ENCODE measurements at regions not wholly inside any gene's neighbourhood (a gene's known extent, or its start where the extent isn't known, plus 50 kb on each side); places are given as distances from the start of the nearest gene placed in this dataset.

GRCh38 chr3:154780263-154780662, 299.9 kb upstream of the MME start:
- ChIA-PET CTCF (no interaction called here), POLR2A (no interaction called here)
- no peaks in the 10 kb centered on the region for H3K36me3 Mint-ChIP-seq
- H3K27ac Mint-ChIP-seq, result no peak overlapping the region
- no peak for DNase-seq (ENCODE audit: low spot score)
- H3K4me1 Mint-ChIP-seq, result peaks cover 17% of the 10 kb centered on the region
- H3K27me3 Mint-ChIP-seq (ENCODE audit: low read depth), result no peaks in the 10 kb centered on the region
- H3K9me3 Mint-ChIP-seq, result no peaks in the 10 kb centered on the region
- no peak overlapping the region for H3K4me3 Mint-ChIP-seq
- 0 out of 2 replicates have a peak, but pooled peaks have one; percentile 38 for ATAC-seq
- no peak for TF ChIP-seq ZNF263 (CRISPR knock-in tag; IDR thresholded peaks at IDR 0.05; ENCODE audit: low read depth)
- no peak for TF ChIP-seq NR1H2 (CRISPR knock-in tag; IDR thresholded peaks at IDR 0.05)

GRCh38 chr3:154779571-154779970, 300.5 kb upstream of the MME start:
- Mint-ChIP-seq H3K9me3 (no peaks in the 10 kb centered on the region), H3K36me3 (no peaks in the 10 kb centered on the region), H3K27me3 (ENCODE audit: low read depth) (no peaks in the 10 kb centered on the region), H3K4me1 (peaks cover 17% of the 10 kb centered on the region), H3K27ac (no peak overlapping the region), H3K4me3 (no peak overlapping the region)
- ChIA-PET CTCF (interaction anchor here (0.6 kb wide), 1 partner anchor 234 kb away, joined by 3 read pairs; no protein-coding TSS in a partner anchor), POLR2A (no interaction called here)
- no peak for DNase-seq (ENCODE audit: low spot score)
- no peak for TF ChIP-seq NR2C2 (CRISPR knock-in tag; IDR thresholded peaks at IDR 0.05)
- ATAC-seq, result no peak

DNA sequence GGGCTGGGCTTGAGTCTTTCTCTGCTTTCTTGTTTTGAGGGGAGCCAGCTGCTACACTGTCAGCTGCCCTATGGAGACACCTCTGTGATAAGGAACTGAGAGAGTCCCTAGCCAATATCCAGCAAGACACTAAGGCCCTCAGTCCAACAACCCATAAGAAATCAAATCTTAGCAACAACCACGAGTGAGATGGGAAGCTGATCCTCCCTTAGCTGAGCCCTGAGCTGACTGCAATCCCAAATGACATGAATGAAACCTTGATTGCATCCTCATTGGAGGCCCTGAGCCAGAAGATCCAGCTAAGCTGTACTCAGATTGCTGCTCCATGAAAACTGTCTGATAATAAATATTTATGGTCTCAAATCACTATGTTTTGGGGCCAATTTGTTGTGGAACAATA, 302.1 kb upstream of the MME start:
- DNase-seq (ENCODE audit: low spot score) (no peak), ATAC-seq (no peak)
- no peak overlapping the region for H3K4me3 Mint-ChIP-seq
- CTCF ChIA-PET, result no interaction called here
- no peaks in the 10 kb centered on the region for H3K9me3 Mint-ChIP-seq
- peaks cover 17% of the 10 kb centered on the region for H3K4me1 Mint-ChIP-seq
- no peaks in the 10 kb centered on the region for H3K36me3 Mint-ChIP-seq
- TF ChIP-seq NFATC4 (CRISPR knock-in tag; IDR thresholded peaks at IDR 0.05) (no peak), GABPB1 (CRISPR knock-in tag; IDR thresholded peaks at IDR 0.05) (no peak), TEAD1 (CRISPR knock-in tag; IDR thresholded peaks at IDR 0.05) (no peak), TP53 (CRISPR knock-in tag; IDR thresholded peaks at IDR 0.05) (no peak), E2F4 (CRISPR knock-in tag; IDR thresholded peaks at IDR 0.05; ENCODE audit: borderline replicate concordance, low read depth) (no peak)
- POLR2A ChIA-PET, result no interaction called here
- H3K27ac Mint-ChIP-seq, result no peak overlapping the region
- no peaks in the 10 kb centered on the region for H3K27me3 Mint-ChIP-seq (ENCODE audit: low read depth)

- Mint-ChIP-seq H3K4me3 (no peak overlapping the region; the same call in 1 of the 2 replicates), H3K27ac (no peak overlapping the region), H3K27me3 (ENCODE audit: low read depth) (no peaks in the 10 kb centered on the region), H3K36me3 (no peaks in the 10 kb centered on the region), H3K4me1 (peaks cover 17% of the 10 kb centered on the region), H3K9me3 (no peaks in the 10 kb centered on the region)
- peak; percentile 38 for ATAC-seq
- POLR2A ChIA-PET, result no interaction called here
- no peak for DNase-seq (ENCODE audit: low spot score)
- CTCF ChIA-PET, result no interaction called here
- TF ChIP-seq, protein P1, sequence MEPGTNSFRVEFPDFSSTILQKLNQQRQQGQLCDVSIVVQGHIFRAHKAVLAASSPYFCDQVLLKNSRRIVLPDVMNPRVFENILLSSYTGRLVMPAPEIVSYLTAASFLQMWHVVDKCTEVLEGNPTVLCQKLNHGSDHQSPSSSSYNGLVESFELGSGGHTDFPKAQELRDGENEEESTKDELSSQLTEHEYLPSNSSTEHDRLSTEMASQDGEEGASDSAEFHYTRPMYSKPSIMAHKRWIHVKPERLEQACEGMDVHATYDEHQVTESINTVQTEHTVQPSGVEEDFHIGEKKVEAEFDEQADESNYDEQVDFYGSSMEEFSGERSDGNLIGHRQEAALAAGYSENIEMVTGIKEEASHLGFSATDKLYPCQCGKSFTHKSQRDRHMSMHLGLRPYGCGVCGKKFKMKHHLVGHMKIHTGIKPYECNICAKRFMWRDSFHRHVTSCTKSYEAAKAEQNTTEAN (CRISPR knock-in tag; IDR thresholded peaks at IDR 0.05), result no peak
- TF ChIP-seq, protein P2, sequence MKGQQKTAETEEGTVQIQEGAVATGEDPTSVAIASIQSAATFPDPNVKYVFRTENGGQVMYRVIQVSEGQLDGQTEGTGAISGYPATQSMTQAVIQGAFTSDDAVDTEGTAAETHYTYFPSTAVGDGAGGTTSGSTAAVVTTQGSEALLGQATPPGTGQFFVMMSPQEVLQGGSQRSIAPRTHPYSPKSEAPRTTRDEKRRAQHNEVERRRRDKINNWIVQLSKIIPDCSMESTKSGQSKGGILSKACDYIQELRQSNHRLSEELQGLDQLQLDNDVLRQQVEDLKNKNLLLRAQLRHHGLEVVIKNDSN (CRISPR knock-in tag; IDR thresholded peaks at IDR 0.05), result peak; percentile 74
- TF ChIP-seq, protein P3, sequence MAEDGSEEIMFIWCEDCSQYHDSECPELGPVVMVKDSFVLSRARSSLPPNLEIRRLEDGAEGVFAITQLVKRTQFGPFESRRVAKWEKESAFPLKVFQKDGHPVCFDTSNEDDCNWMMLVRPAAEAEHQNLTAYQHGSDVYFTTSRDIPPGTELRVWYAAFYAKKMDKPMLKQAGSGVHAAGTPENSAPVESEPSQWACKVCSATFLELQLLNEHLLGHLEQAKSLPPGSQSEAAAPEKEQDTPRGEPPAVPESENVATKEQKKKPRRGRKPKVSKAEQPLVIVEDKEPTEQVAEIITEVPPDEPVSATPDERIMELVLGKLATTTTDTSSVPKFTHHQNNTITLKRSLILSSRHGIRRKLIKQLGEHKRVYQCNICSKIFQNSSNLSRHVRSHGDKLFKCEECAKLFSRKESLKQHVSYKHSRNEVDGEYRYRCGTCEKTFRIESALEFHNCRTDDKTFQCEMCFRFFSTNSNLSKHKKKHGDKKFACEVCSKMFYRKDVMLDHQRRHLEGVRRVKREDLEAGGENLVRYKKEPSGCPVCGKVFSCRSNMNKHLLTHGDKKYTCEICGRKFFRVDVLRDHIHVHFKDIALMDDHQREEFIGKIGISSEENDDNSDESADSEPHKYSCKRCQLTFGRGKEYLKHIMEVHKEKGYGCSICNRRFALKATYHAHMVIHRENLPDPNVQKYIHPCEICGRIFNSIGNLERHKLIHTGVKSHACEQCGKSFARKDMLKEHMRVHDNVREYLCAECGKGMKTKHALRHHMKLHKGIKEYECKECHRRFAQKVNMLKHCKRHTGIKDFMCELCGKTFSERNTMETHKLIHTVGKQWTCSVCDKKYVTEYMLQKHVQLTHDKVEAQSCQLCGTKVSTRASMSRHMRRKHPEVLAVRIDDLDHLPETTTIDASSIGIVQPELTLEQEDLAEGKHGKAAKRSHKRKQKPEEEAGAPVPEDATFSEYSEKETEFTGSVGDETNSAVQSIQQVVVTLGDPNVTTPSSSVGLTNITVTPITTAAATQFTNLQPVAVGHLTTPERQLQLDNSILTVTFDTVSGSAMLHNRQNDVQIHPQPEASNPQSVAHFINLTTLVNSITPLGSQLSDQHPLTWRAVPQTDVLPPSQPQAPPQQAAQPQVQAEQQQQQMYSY (CRISPR knock-in tag; IDR thresholded peaks at IDR 0.05), result no peak
- TF ChIP-seq ZNF396 (CRISPR knock-in tag; IDR thresholded peaks at IDR 0.05; ENCODE audit: borderline replicate concordance) (no peak), NFYB (CRISPR knock-in tag; conservative IDR thresholded peaks at IDR 0.05; ENCODE audit: low read depth) (no peak), HMGA2 (CRISPR knock-in tag; IDR thresholded peaks at IDR 0.05) (no peak), ETV6 (CRISPR knock-in tag; IDR thresholded peaks at IDR 0.05) (no peak), USF2 (CRISPR knock-in tag; IDR thresholded peaks at IDR 0.05) (peak; percentile 79), ELF4 (CRISPR knock-in tag; IDR thresholded peaks at IDR 0.05; ENCODE audit: low read depth) (no peak), PRRX2 (CRISPR knock-in tag; IDR thresholded peaks at IDR 0.05) (no peak)
- TF ChIP-seq, protein P4, sequence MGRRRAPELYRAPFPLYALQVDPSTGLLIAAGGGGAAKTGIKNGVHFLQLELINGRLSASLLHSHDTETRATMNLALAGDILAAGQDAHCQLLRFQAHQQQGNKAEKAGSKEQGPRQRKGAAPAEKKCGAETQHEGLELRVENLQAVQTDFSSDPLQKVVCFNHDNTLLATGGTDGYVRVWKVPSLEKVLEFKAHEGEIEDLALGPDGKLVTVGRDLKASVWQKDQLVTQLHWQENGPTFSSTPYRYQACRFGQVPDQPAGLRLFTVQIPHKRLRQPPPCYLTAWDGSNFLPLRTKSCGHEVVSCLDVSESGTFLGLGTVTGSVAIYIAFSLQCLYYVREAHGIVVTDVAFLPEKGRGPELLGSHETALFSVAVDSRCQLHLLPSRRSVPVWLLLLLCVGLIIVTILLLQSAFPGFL (CRISPR knock-in tag; IDR thresholded peaks at IDR 0.05; ENCODE audit: borderline replicate concordance), result no peak
These were observed 303.4 kb upstream of the MME start for GRCh38 chr3:154776549-154777225.

Measured in WTC11 (cell line).